GM12878 (cell line): ENCODE measurements at regions not wholly inside any gene's neighbourhood (a gene's known extent, or its start where the extent isn't known, plus 50 kb on each side); places are given as distances from the start of the nearest gene placed in this dataset.

Experiments used
- ATAC-seq: fragments of 200-7000 bp; cut with Tn5 transposase; 3 replicates; pipeline ENCODE4 v1.9.1; 2020; ENCODE audit warnings: mild to moderate bottlenecking, moderate library complexity
- BruUV-seq: library from RNA; stranded (reverse); fragments of 400-500 nt; replicated peaks from 2 replicates; lab custom pipeline; 2021; lab: Mats Ljungman, UMichigan
- CTCF ChIA-PET: fragments of 300-600 bp; sonication (Branson Sonifier 250); formaldehyde crosslinking; extraction: SDS; loops from one replicate; lab custom pipeline; 2021; ENCODE audit warnings: inconsistent platforms; lab: Yijun Ruan, JAX
- POLR2A ChIA-PET: fragments of 350-600 bp; formaldehyde crosslinking; extraction: SDS; loops from one replicate; lab custom pipeline; 2021; ENCODE audit warnings: inconsistent platforms; lab: Charles Lee
- RAD21 ChIA-PET: fragments of 300-600 bp; sonication (Branson Sonifier 250); formaldehyde crosslinking; loops from one replicate; lab custom pipeline; 2023; ENCODE audit warnings: antibody characterized with exemption; ENCODE audit not compliant: unreplicated experiment; lab: Charles Lee
- SMC1A ChIA-PET: fragments of 300-600 bp; sonication (Branson Sonifier 250); formaldehyde crosslinking; loops from one replicate; lab custom pipeline; 2023; ENCODE audit not compliant: unreplicated experiment, uncharacterized antibody; lab: Charles Lee
- DNase-seq: peaks from one replicate; pipeline ENCODE4 v3.0.0-alpha.2; 2011; ENCODE audit warnings: low read depth, low spot score
- FAIRE-seq: peaks from 3 replicates; lab custom pipeline; 2011; peaks lifted over from hg19 to GRCh38; lab: Jason Lieb, UNC
- H2AFZ ChIP-seq: 2 replicates; pipeline ENCODE4 v1.6.0; 2011; ENCODE audit warnings: low read depth, low read length, control low read depth; ENCODE audit not compliant: control insufficient read depth
- H3K27ac ChIP-seq: 2 replicates; pipeline ENCODE4 v1.5.1; 2011; ENCODE audit warnings: control low read depth; ENCODE audit not compliant: control insufficient read depth, insufficient read depth
- H3K27me3 ChIP-seq, 2 experiments: replicated peaks in 1 of 2; 2 replicates each; pipeline versions ENCODE4 v1.6.0 to v1.6.1; 2011; ENCODE audit warnings: low read length in 1 of 2; ENCODE audit not compliant: control insufficient read depth in 2 of 2, insufficient read depth in 2 of 2
- H3K36me3 ChIP-seq, 2 experiments: 2 replicates each; pipeline ENCODE4 v1.5.1; 2011; ENCODE audit warnings: low read length in 1 of 2; ENCODE audit not compliant: control insufficient read depth in 2 of 2, insufficient read depth in 2 of 2
- H3K4me1 ChIP-seq: 2 replicates; pipeline ENCODE4 v1.6.1; 2011; ENCODE audit warnings: mild to moderate bottlenecking, low read length, moderate library complexity, mixed read lengths; ENCODE audit not compliant: control insufficient read depth, insufficient read depth
- H3K4me2 ChIP-seq: 2 replicates; pipeline ENCODE4 v1.6.0; 2011; ENCODE audit warnings: control low read depth; ENCODE audit not compliant: control insufficient read depth, insufficient read depth
- H3K4me3 ChIP-seq: fragments of 200-600 bp; sonication (generic); 2 replicates; pipeline ENCODE4 v1.5.1; 2016
- H3K79me2 ChIP-seq: 2 replicates; pipeline ENCODE4 v1.6.0; 2011; ENCODE audit warnings: low read length; ENCODE audit not compliant: control insufficient read depth, insufficient read depth
- H3K9ac ChIP-seq: 2 replicates; pipeline ENCODE4 v1.8.0; 2011; ENCODE audit warnings: low read length, control low read depth, mixed read lengths; ENCODE audit not compliant: control insufficient read depth, insufficient read depth
- H3K9me3 ChIP-seq: replicated peaks from 3 replicates; pipeline ENCODE4 v1.5.1; 2011; ENCODE audit warnings: mild to moderate bottlenecking, low read length; ENCODE audit not compliant: control insufficient read depth, insufficient read depth
- H4K20me1 ChIP-seq: 2 replicates; pipeline ENCODE4 v1.6.0; 2011; ENCODE audit not compliant: control insufficient read depth, insufficient read depth
- CBX5 ChIP-seq: sonication (generic); IDR thresholded peaks from 2 replicates; pipeline ENCODE4 v1.6.1; 2016; ENCODE audit warnings: low read depth, moderate library complexity, mild to moderate bottlenecking, inconsistent platforms
- DPF2 ChIP-seq: fragments of 450-650 bp; IDR thresholded peaks from 2 replicates; pipeline ENCODE4 v1.6.1; 2017; ENCODE audit warnings: mild to moderate bottlenecking
- EZH2 ChIP-seq: IDR thresholded peaks from 2 replicates; pipeline ENCODE4 v1.6.1; 2012; ENCODE audit warnings: low read depth, mild to moderate bottlenecking, control low read depth, inconsistent platforms, low read length, borderline replicate concordance; ENCODE audit not compliant: control insufficient read depth
- GABPA ChIP-seq: IDR thresholded peaks from 2 replicates; pipeline ENCODE4 v1.6.1; 2014; ENCODE audit warnings: antibody characterized with exemption, low read depth, mild to moderate bottlenecking, inconsistent platforms
- HCFC1 ChIP-seq: fragments of 150-350 bp; IDR thresholded peaks from 2 replicates; pipeline ENCODE4 v1.6.1; 2014; ENCODE audit warnings: low read length
- IKZF1 ChIP-seq: fragments of 450-650 bp; conservative IDR thresholded peaks from 2 replicates; pipeline ENCODE4 v1.6.1; 2017; ENCODE audit warnings: antibody characterized with exemption, mild to moderate bottlenecking
- KAT2A ChIP-seq: conservative IDR thresholded peaks from 2 replicates; pipeline ENCODE4 v1.6.1; 2011; ENCODE audit warnings: low read depth, low read length; ENCODE audit not compliant: control insufficient read depth
- MTA3 ChIP-seq: IDR thresholded peaks from 2 replicates; pipeline ENCODE4 v1.6.1; 2012; ENCODE audit warnings: low read length, inconsistent platforms, borderline replicate concordance
- MYC ChIP-seq: IDR thresholded peaks from 2 replicates; pipeline ENCODE4 v1.6.1; 2011; ENCODE audit warnings: mild to moderate bottlenecking, low read length, moderate library complexity, inconsistent platforms; ENCODE audit not compliant: insufficient read depth, insufficient replicate concordance, insufficient read length, severe bottlenecking
- NR2C1 ChIP-seq: fragments of 450-650 bp; IDR thresholded peaks from 2 replicates; pipeline ENCODE4 v1.6.1; 2017; ENCODE audit warnings: antibody characterized with exemption, mild to moderate bottlenecking, moderate library complexity
- SMAD1 ChIP-seq: fragments of 450-650 bp; IDR thresholded peaks from 2 replicates; pipeline ENCODE4 v1.6.1; 2018; ENCODE audit warnings: mild to moderate bottlenecking, low read depth; ENCODE audit not compliant: partially characterized antibody
- SMAD5 ChIP-seq: IDR thresholded peaks from 2 replicates; pipeline ENCODE4 v1.6.1; 2016; ENCODE audit warnings: antibody characterized with exemption, low read depth
- SP1 ChIP-seq: IDR thresholded peaks from one replicate; pipeline ENCODE4 v1.6.1; 2011; ENCODE audit warnings: low read depth, low read length
- TCF3 ChIP-seq: IDR thresholded peaks from 2 replicates; pipeline ENCODE4 v1.6.1; 2012; ENCODE audit warnings: low read depth, mild to moderate bottlenecking, low read length, borderline replicate concordance; ENCODE audit not compliant: insufficient read depth
- YBX1 ChIP-seq: fragments of 450-650 bp; IDR thresholded peaks from 2 replicates; pipeline ENCODE4 v1.6.1; 2016; ENCODE audit warnings: antibody characterized with exemption
- ZBED1 ChIP-seq: IDR thresholded peaks from 2 replicates; pipeline ENCODE4 v1.6.1; 2016; ENCODE audit warnings: borderline replicate concordance
- WGBS: methylation state at CpG from one replicate; pipeline ENCODE4 v1.1.6; 2016; ENCODE audit warnings: low lambda C conversion rate; ENCODE audit not compliant: insufficient replicate concordance, insufficient coverage; ENCODE audit errors: missing lambda C conversion rate; 5-methylcytosine and 5-hydroxymethylcytosine counted together
- in situ Hi-C: fragments of 300-500 bp; cut with MboI; formaldehyde crosslinking; loops from 9 replicates; pipeline ENCODE4 v1.14.3; 2018; ENCODE audit warnings: mixed read lengths
- intact Hi-C: fragments of 100-400 bp; cut with micrococcal nuclease; formaldehyde crosslinking; loops from one replicate; pipeline ENCODE4 v1.14.2; 2022; ENCODE audit not compliant: unreplicated experiment
- TF ChIP-seq, protein P1 (sequence below): fragments of 450-650 bp; IDR thresholded peaks from 2 replicates; pipeline ENCODE4 v1.6.1; 2016; ENCODE audit warnings: mild to moderate bottlenecking
- TF ChIP-seq, protein P2 (sequence below): IDR thresholded peaks from 2 replicates; pipeline ENCODE4 v1.6.1; 2011; ENCODE audit warnings: borderline replicate concordance, low read depth, mild to moderate bottlenecking, moderate library complexity, low read length; ENCODE audit not compliant: insufficient read depth, poor library complexity, severe bottlenecking

- TF ChIP-seq, protein P1, sequence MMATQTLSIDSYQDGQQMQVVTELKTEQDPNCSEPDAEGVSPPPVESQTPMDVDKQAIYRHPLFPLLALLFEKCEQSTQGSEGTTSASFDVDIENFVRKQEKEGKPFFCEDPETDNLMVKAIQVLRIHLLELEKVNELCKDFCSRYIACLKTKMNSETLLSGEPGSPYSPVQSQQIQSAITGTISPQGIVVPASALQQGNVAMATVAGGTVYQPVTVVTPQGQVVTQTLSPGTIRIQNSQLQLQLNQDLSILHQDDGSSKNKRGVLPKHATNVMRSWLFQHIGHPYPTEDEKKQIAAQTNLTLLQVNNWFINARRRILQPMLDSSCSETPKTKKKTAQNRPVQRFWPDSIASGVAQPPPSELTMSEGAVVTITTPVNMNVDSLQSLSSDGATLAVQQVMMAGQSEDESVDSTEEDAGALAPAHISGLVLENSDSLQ, result no peak
Measured at GRCh38 chr12:93154096-93154728, 223.5 kb upstream of the NUDT4 start (continued).

GRCh38 chr12:93154753-93155480 lies 222.8 kb upstream of the NUDT4 start:
- Histone ChIP-seq H3K27ac (no peak overlapping the region), H3K4me2 (no peak overlapping the region), H3K79me2 (no peaks in the 10 kb centered on the region), H3K9me3 (peaks cover 3% of the 10 kb centered on the region; the same call in 1 of the 3 replicates)
- no peak for FAIRE-seq
- BruUV-seq, result no TSS peak
- POLR2A ChIA-PET, result interaction anchor here (0.8 to 1.5 kb wide), 4 partner anchors 8 to 132 kb away, joined by 3 to 7 read pairs (median 3); no protein-coding TSS in a partner anchor
- WGBS, result 81% methylated on average over 11 of the region's 11 CpGs
- no peak for TF ChIP-seq MTA3
- no peak for TF ChIP-seq HCFC1
- TF ChIP-seq SMAD5, result no peak
- TF ChIP-seq ZBED1, result no peak
- no peak for TF ChIP-seq TCF3
- no peak for TF ChIP-seq NR2C1
- no peak for TF ChIP-seq EZH2
- no peak for TF ChIP-seq DPF2
- no peak for TF ChIP-seq KAT2A
- TF ChIP-seq SP1, result no peak
- TF ChIP-seq SMAD1, result no peak
- TF ChIP-seq YBX1, result no peak
- TF ChIP-seq, protein P2, sequence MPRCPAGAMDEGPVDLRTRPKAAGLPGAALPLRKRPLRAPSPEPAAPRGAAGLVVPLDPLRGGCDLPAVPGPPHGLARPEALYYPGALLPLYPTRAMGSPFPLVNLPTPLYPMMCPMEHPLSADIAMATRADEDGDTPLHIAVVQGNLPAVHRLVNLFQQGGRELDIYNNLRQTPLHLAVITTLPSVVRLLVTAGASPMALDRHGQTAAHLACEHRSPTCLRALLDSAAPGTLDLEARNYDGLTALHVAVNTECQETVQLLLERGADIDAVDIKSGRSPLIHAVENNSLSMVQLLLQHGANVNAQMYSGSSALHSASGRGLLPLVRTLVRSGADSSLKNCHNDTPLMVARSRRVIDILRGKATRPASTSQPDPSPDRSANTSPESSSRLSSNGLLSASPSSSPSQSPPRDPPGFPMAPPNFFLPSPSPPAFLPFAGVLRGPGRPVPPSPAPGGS, result no peak
- TF ChIP-seq GABPA, result no peak
- TF ChIP-seq IKZF1, result no peak
- no peak for TF ChIP-seq MYC
- TF ChIP-seq CBX5, result no peak
- TF ChIP-seq, all 136 proteins: peak for 0
- SMC1A ChIA-PET, result interaction anchor here (0.8 to 6.6 kb wide), 7 partner anchors 8 to 91 kb away, joined by 3 to 50 read pairs (median 4); no protein-coding TSS in a partner anchor
- intact Hi-C loops, result no loop called here
- RAD21 ChIA-PET, result interaction anchor here (1.5 to 1.7 kb wide), 2 partner anchors 11 to 16 kb away, joined by 4 to 5 read pairs; no protein-coding TSS in a partner anchor
- Histone ChIP-seq H3K36me3 (no peaks in the 10 kb centered on the region), H4K20me1 (no peaks in the 10 kb centered on the region), H2AFZ (no peak overlapping the region), H3K4me3 (no peak overlapping the region), H3K27me3 (no peaks in the 10 kb centered on the region), H3K9ac (no peak overlapping the region), H3K4me1 (no peaks in the 10 kb centered on the region)
- ATAC-seq (no peak), DNase-seq (no peak)
- in situ Hi-C loops, result no loop called here
- CTCF ChIA-PET, result interaction anchor here (0.9 to 4.7 kb wide), 6 partner anchors 8 to 43 kb away, joined by 3 to 21 read pairs (median 6); no protein-coding TSS in a partner anchor
